HG03342 (cell line): ENCODE measurements at regions not wholly inside any gene's neighbourhood (a gene's known extent, or its start where the extent isn't known, plus 50 kb on each side); places are given as distances from the start of the nearest gene placed in this dataset.

Experiments used
- ATAC-seq: cut with Tn5 transposase; IDR thresholded peaks from one replicate; pipeline ENCODE4 v1.9.1; 2021; ENCODE audit warnings: mild to moderate bottlenecking, moderate library complexity; ENCODE audit not compliant: unreplicated experiment

DNA sequence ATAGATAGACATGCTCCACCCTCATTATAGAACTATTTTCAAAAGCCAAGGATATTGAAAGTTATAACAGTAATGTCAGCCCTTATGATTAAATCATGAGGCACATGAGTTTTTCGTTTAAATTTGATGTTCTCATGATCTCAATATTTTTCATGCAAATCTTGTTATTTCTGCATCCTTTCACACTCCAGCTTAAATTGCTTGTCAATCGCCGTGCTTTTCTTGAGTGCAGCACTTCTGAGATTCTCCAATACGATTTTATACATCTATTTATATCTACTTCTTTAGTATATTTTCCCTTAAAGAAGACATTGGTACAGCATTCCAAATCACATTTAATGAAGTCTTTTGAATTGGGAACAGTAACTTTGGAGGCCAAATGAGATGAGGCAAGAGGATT, 171.2 kb upstream of the GBE1 start:
- no peak for ATAC-seq

DNA sequence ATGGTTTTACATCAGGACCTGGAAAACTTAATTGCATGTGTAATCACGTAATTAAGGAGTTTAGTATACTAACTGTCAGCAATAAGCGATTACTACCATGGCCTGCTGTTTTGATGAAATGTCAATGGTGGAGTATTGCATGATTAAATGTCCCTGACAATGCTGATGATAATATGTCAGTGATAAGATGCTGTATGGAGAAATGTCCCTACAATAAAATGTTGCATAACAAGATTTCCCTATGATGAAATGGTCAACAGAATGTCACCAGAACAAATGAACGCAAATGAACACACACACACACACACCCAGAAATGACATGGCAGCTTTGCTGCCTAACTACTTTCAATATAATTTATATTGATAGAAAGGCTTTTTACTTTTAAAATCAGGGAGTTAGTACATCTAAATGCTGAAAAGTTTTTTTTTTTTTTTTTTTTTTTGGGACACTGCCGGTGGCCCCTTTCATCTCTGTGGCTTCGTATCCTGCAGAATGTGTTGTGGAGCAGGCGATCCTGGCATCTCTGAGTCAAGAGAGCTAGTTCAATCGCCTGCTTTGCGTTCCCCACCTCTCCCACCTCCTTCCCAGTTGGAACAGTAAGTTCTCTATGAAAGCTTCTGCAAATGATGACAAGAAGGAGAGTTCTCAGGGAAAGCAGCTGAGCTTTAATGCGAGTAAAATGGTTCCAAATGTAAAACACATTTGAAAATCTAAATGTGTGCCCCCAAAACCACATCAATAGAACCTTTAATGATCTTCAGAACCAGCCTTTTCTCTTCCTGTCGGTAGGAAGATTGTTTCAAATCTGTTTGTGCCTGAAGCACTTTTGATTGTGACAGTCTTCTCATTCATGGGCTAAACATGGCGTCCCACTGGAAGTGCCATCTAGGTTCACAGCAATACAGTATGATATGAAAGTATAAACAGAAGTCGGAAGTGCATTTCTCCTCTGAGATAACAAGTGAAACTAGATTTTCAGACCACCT, 170.1 kb upstream of the GBE1 start:
- ATAC-seq: no peak

GRCh38 chr3:81929697-81930096, 168.3 kb upstream of the GBE1 start:
- no peak for ATAC-seq

- no peak for ATAC-seq
Observed at GRCh38 chr3:81927811-81928210, 166.4 kb upstream of the GBE1 start.

DNA sequence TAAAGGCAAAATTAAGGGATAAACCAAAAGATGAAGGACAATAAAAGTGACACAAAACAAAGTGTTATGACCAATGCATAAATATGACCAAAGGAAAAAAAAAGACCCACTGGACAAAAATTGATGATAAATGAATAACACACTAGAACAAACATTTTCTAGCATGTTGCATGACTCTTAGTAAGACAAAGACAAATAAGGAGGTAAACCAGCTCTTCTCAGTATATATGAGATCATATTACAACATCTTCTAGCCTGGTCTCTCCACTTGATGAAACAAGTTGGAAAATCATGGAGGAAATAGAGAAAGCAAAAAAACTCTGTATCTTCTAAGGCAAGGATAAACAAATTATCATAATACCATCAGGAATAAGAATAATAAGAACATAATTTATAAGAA, 163.9 kb upstream of the GBE1 start:
- ATAC-seq: no peak

DNA sequence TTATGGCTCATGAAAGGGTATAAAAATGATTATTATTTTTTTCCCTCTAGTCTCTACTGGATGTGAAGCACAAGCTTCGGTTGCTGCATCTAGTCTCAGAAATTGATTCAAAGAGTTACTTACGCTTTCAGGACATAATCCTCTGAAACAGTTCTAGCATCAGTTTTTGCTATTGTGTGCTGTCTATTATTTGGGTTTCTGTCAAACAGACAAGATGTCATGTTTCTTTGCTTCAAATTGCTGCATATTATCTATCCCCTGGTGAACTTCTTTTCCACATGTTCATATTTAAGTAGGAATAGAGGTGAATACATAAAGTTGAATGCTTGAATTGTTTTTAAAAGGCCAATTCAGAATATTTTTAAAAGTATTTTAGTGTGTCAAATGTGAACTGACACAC, 161.6 kb upstream of the GBE1 start:
- ATAC-seq: no peak

DNA sequence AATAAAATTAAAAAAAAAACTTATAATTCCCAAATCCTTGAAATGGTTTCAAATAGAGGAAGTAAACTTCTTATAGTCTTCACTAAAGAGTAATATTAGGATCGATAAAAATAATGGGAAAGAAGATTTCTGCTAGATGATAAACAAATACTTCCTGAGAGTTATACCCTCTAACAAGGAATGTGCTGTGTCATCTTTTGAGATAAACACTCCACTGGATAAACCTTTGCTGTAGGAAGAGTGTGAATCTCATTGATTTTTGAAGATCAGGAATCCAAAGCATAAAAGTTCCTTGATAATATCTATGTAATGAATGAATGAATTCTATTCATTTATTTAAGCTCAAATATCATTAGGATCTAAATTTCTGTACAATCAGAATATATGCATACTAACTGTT, 161.0 kb upstream of the GBE1 start:
- ATAC-seq: no peak

- ATAC-seq: no peak
Observed at GRCh38 chr3:81920816-81921215, 159.4 kb upstream of the GBE1 start.

GRCh38 chr3:81916890-81917289, 155.4 kb upstream of the GBE1 start:
- ATAC-seq: no peak

- no peak for ATAC-seq
Observed at GRCh38 chr3:81913886-81914663, 152.6 kb upstream of the GBE1 start.

- no peak for ATAC-seq
Observed at GRCh38 chr3:81911221-81911620, 149.8 kb upstream of the GBE1 start.

DNA sequence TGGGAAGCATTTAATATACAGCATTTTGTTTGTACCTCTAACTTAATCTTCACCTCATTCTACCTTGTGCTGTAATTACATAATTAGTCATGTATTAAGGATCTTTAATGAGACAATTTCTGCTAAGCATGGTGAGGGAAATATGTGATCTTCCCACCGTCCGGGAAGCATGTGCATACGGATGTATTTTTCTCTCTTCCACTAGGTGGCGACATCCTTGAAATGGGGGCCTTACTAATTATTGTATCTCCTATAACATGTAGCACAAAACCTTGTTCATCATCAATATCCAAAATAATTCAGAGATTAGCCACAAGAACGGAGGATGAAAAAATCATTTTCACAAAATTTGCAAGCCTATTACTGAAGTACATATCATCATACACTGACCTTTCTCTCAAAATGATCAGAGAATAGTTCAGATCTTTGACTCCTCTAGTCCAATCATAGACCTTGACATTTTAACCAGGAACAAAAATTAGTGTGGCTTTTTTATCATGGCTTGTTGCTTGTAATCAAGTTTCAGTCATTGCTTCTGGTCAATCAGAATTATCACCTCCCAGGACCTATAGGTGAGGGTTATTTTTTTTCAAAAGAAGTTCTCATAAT, 148.9 kb upstream of the GBE1 start:
- peak; percentile 76 for ATAC-seq

DNA sequence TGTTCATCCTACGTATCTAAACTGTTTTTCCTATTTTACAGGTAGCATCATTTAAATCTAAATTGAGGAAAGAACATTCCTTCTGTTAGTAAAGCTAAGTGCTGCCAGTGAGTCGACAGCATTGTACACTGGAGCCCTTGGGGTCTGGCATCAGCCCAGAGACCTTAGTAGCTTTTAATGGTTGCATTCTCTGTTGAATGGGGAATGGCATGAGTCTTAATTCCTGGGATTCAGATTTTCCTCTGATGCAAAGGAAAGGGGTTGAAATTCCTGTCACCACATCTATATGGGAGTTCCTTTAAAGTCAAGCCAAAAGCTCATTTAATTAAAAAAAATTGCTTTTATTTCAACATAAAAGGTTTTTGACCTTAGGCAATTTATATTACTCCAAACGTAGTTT, 148.4 kb upstream of the GBE1 start:
- no peak for ATAC-seq

GRCh38 chr3:81908561-81908960, 147.1 kb upstream of the GBE1 start:
- no peak for ATAC-seq

- no peak for ATAC-seq
Observed at GRCh38 chr3:81898336-81898735, 136.9 kb upstream of the GBE1 start.

DNA sequence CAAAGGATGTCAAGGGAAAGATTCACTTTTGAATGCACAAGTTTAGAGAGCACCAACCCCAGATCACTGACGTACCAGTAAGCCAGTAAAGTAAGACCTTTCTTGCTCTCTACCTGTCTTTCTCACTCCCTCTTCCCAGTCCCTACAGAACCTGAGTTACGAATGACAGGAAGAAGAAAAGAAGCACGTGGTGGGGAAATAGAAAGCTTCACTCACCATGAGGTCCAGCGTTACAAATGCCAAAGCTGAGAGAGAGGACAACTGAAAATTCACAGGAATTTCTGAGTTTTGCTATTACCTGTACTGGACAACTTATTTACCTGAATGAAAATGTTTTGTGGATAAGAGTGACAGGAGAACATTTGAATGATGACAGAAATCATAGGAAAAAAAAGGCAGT, 133.2 kb upstream of the GBE1 start:
- ATAC-seq: no peak

DNA sequence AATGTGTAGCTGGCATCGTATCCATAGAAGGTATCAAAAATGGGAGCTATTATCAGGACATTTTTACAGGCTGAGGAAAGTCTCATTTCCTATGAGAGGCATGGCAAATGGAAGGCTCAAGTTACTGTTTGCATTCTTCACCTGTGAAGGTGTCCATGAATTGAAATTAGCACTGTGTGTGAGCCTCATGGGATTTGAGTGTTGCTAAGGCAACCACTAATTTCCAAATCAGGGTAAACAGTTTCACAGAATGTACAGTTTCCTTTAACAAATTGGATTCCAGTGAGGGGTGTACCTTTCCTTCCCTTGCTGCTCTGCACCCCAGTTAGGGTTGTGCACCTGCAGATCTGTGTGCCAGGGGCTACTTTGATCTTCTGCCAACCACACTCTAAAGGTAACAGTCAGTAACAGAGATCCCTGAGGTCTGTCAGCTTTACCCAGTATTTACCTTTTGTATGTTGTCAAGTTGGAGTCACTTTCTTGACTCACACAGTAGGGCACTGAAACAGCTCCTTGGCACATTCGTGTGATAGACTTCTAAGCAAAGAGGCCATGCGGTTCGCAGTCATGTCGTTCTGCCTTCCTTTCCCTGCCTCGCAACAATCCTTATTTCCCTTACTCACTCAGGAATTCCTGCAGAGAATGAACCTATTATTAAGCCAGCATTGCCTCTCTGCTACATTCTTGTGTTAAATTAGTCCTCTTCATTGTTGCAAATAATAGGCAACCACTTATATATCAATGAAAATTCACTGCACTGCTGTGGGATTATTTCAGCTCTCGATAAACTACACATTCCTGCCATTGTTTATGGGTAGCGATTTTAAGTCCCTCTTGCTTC, 129.8 kb upstream of the GBE1 start:
- ATAC-seq: no peak

DNA sequence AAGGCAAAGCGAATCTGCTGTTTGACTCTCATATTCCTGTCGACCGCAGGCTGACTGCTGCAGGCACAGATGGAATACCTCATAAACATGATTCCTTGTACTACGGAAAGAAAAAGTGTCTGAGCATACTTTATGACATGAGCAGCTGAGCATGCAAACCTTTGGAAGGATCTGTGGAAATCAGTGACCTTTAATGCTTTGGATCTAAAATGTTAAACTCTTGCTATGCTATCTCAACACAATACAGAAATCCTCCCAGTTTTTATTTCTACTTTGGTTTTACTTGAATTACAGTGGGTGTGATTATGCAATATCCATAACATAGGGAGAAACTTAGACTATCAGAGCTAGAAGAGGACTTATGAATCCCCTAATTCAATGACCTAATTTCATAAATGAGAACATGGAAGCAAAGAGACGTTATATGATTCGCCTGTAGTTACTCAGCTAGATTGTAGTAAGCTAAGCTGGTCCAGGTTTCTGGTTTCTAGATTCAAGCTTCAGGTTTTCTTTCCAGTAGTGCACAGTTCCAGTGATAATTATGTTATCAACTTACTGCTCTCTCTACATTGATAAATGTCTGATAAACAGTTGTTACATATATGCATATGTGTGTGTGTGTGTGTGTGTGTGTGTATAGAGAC, 127.6 kb upstream of the GBE1 start:
- ATAC-seq: no peak

DNA sequence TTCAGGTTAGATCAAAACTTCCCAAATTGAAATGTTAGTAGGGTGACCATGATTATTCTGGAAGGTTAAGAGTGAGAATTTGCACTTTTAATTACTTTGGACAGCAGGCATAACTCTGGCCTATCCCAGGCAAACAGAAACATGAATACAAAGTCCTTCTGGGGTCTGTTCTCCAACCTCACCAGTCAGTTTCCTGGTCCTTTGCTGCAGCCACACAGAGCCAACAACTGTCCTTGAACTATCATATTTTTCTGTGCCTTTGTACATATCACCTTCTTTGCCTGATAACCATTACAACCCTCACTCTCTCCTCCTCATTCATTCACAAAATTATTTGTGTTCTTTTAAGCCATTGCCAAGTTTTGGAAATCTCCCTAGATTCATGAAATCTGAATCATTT, 126.0 kb upstream of the GBE1 start:
- no peak for ATAC-seq

- no peak for ATAC-seq
Observed at GRCh38 chr3:81886081-81886480, 124.6 kb upstream of the GBE1 start.
